ENCODE measurements at regions not wholly inside any gene's neighbourhood (a gene's known extent, or its start where the extent isn't known, plus 50 kb on each side); places are given as distances from the start of the nearest gene placed in this dataset.

DNA sequence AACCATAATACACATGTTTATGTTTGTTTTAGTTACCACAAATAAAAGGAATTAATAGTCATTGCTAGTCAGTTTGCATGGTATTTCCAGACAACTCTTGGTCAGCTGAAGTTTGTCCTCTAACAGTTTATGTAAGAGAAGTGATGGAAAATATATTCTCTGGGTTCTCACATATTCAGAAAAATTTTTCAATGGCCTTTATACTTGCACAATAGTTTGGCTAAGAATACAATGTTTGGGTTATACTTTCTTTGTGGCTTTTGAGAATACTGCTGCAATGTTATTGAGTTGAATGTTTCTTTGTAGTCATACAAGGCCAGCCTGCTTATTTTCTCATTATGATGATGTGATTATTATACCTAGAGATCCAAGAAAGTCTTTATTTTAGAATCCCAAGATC, 133.9 kb downstream of the RAP2B start:
- Histone ChIP-seq H3K36me3 (ENCODE audit: control insufficient read depth in 4 of 4, insufficient read depth in 4 of 4, low read length in 4 of 4) (no peaks in the 10 kb centered on the region), H3K27me3 (ENCODE audit: control insufficient read depth in 3 of 3, insufficient read depth in 3 of 3, low read length in 2 of 3) (no peaks in the 10 kb centered on the region), H3K27ac (ENCODE audit: low read depth in 1 of 2, low read length in 1 of 2) (no peak overlapping the region), H3K4me3 (no peak overlapping the region), H3K9me3 (ENCODE audit: control insufficient read depth in 4 of 4, insufficient read depth in 3 of 4, low read length in 3 of 4) (no peaks in the 10 kb centered on the region), H3K9ac (ENCODE audit: insufficient read depth in 1 of 2, low read length in 2 of 2) (no peak overlapping the region), H3K4me1 (ENCODE audit: control insufficient read depth in 5 of 5, insufficient read depth in 5 of 5, low read length in 5 of 5) (peaks cover 0 to 29% (median 7%) of the 10 kb centered on the region in 5 donors)
- peak in 2 of 3 donors; percentile 99 for DNase-seq
- TF ChIP-seq, protein P1, sequence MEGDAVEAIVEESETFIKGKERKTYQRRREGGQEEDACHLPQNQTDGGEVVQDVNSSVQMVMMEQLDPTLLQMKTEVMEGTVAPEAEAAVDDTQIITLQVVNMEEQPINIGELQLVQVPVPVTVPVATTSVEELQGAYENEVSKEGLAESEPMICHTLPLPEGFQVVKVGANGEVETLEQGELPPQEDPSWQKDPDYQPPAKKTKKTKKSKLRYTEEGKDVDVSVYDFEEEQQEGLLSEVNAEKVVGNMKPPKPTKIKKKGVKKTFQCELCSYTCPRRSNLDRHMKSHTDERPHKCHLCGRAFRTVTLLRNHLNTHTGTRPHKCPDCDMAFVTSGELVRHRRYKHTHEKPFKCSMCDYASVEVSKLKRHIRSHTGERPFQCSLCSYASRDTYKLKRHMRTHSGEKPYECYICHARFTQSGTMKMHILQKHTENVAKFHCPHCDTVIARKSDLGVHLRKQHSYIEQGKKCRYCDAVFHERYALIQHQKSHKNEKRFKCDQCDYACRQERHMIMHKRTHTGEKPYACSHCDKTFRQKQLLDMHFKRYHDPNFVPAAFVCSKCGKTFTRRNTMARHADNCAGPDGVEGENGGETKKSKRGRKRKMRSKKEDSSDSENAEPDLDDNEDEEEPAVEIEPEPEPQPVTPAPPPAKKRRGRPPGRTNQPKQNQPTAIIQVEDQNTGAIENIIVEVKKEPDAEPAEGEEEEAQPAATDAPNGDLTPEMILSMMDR (IDR thresholded peaks at IDR 0.05; ENCODE audit: control extremely low read depth, extremely low read depth), result no peak
- ATAC-seq (ENCODE audit: insufficient read depth, low FRiP score), result no peak

DNA sequence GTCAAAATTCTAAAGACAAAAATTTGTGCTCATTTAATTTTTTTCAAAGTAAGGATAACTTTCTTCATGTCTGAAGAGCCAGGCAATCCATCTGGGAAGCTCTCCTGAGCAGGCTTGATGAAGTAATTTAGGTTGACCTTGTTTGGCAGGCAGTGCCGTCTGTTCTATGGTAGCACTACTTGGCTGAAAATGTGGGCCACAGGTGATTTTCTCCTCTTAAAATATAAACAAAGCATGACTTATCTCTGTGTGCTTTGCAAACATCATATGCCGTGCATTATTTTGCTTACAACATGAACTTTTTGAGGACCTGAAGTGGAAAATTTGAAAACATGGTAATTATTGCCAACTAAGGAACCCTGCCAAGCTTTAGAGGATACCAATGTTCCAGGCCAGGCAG, 143.2 kb downstream of the RAP2B start:
- H3K9me3 ChIP-seq (ENCODE audit: control insufficient read depth in 4 of 4, insufficient read depth in 3 of 4, low read length in 3 of 4), result no peaks in the 10 kb centered on the region
- H3K4me1 ChIP-seq (ENCODE audit: control insufficient read depth in 5 of 5, insufficient read depth in 5 of 5, low read length in 5 of 5), result peaks cover 0 to 4% (median 0%) of the 10 kb centered on the region in 5 donors
- no peak for ATAC-seq (ENCODE audit: insufficient read depth, low FRiP score)
- no peaks in the 10 kb centered on the region for H3K27me3 ChIP-seq (ENCODE audit: control insufficient read depth in 3 of 3, insufficient read depth in 3 of 3, low read length in 2 of 3)
- no peak for DNase-seq
- TF ChIP-seq, protein P1 (IDR thresholded peaks at IDR 0.05; ENCODE audit: control extremely low read depth, extremely low read depth), result no peak
- H3K9ac ChIP-seq (ENCODE audit: insufficient read depth in 1 of 2, low read length in 2 of 2), result no peak overlapping the region
- H3K4me3 ChIP-seq, result no peak overlapping the region
- no peak overlapping the region for H3K27ac ChIP-seq (ENCODE audit: low read depth in 1 of 2, low read length in 1 of 2)
- 53 to 80% methylated on average over 2 of the region's 2 CpGs for WGBS, 2 donors
- no peaks in the 10 kb centered on the region for H3K36me3 ChIP-seq (ENCODE audit: control insufficient read depth in 4 of 4, insufficient read depth in 4 of 4, low read length in 4 of 4)

DNA sequence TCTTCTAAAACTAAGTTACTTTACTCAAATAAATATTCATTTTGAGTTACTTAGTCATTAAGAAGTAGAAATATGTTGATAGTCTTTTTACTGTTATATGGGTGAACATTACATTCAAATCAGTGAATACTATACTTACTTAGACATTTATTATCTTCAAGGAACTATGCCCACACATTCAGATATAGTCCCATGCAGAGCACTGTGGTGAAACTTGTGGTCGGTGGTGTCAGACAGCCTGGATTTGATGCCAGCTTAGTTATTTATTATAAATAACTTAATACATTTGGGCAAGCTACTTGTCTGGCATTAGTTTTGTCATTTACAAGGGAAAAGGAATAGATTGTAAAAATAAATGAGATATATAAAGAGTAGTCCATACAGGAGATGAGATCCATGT, 149.5 kb downstream of the RAP2B start:
- TF ChIP-seq, protein P1 (IDR thresholded peaks at IDR 0.05; ENCODE audit: control extremely low read depth, extremely low read depth), result no peak
- Histone ChIP-seq H3K9ac (ENCODE audit: insufficient read depth in 1 of 2, low read length in 2 of 2) (no peak overlapping the region), H3K27me3 (ENCODE audit: control insufficient read depth in 3 of 3, insufficient read depth in 3 of 3, low read length in 2 of 3) (no peaks in the 10 kb centered on the region), H3K36me3 (ENCODE audit: control insufficient read depth in 4 of 4, insufficient read depth in 4 of 4, low read length in 4 of 4) (no peaks in the 10 kb centered on the region), H3K27ac (ENCODE audit: low read depth in 1 of 2, low read length in 1 of 2) (no peak overlapping the region), H3K4me3 (no peak overlapping the region), H3K4me1 (ENCODE audit: control insufficient read depth in 5 of 5, insufficient read depth in 5 of 5, low read length in 5 of 5) (no peaks in the 10 kb centered on the region), H3K9me3 (ENCODE audit: control insufficient read depth in 4 of 4, insufficient read depth in 3 of 4, low read length in 3 of 4) (no peaks in the 10 kb centered on the region)
- no peak for DNase-seq
- ATAC-seq (ENCODE audit: insufficient read depth, low FRiP score), result no peak
- WGBS, 2 donors, result 54 to 64% methylated on average over 1 of the region's 1 CpG

DNA sequence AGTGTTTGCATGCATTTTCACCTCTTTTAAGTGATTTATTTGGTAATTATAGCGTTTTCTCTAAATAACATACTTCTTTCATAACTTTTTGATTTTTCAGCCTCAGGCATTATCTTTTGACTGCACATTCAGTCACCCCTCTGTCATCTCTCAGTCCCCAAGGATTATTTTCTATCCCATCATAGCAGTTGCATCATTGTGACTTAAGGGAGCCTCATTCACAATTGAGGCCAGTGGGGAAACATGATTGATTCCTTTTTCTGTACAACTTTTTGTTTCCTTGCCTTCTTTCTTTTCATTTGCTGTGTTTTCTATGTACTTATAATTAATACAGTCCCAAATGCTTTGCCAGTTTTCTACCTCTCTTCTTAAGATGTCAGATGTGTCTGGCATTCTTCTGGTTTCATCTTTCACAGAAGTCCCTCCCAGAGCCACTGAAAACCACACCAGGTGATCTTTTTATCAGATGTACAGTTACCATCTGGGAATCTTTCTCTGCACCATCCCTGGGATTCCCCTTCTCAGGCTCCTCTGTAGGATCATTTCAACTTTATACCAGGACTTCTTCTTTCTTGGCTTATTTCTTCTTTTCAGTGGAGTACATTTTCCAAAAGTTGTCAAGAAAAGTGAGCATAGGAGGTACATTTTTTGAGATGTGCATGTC, 151.4 kb downstream of the RAP2B start:
- Histone ChIP-seq H3K36me3 (ENCODE audit: control insufficient read depth in 4 of 4, insufficient read depth in 4 of 4, low read length in 4 of 4) (no peaks in the 10 kb centered on the region), H3K27me3 (ENCODE audit: control insufficient read depth in 3 of 3, insufficient read depth in 3 of 3, low read length in 2 of 3) (no peaks in the 10 kb centered on the region), H3K4me3 (no peak overlapping the region), H3K9ac (ENCODE audit: insufficient read depth in 1 of 2, low read length in 2 of 2) (no peak overlapping the region), H3K27ac (ENCODE audit: low read depth in 1 of 2, low read length in 1 of 2) (no peak overlapping the region), H3K9me3 (ENCODE audit: control insufficient read depth in 4 of 4, insufficient read depth in 3 of 4, low read length in 3 of 4) (no peaks in the 10 kb centered on the region), H3K4me1 (ENCODE audit: control insufficient read depth in 5 of 5, insufficient read depth in 5 of 5, low read length in 5 of 5) (no peaks in the 10 kb centered on the region)
- ATAC-seq (ENCODE audit: insufficient read depth, low FRiP score) (no peak), DNase-seq (peak in 1 of 3 donors; percentile 29)
- TF ChIP-seq, protein P1 (IDR thresholded peaks at IDR 0.05; ENCODE audit: control extremely low read depth, extremely low read depth), result no peak
- whole genome bisulfite sequencing, 2 donors, result 78 to 95% methylated on average over 1 of the region's 1 CpG

All from lung (tissue), 11 donors.